SU-DHL-6 (cell line): ENCODE measurements at regions not wholly inside any gene's neighbourhood (a gene's known extent, or its start where the extent isn't known, plus 50 kb on each side); places are given as distances from the start of the nearest gene placed in this dataset.

Source experiments
- H2AFZ ChIP-seq: fragments of 200-600 bp; sonication (generic); 2 replicates; pipeline ENCODE4 v1.6.1; 2014; ENCODE audit warnings: low read depth, mild to moderate bottlenecking, moderate library complexity, mixed read lengths, antibody characterized with exemption, low read length; ENCODE audit not compliant: severe bottlenecking
- H3F3A ChIP-seq: fragments of 200-600 bp; shearing (Covaris generic); 2 replicates; pipeline ENCODE4 v1.6.0; 2016; ENCODE audit warnings: antibody characterized with exemption, mild to moderate bottlenecking; ENCODE audit not compliant: insufficient read depth
- H3K27ac ChIP-seq: fragments of 200-600 bp; sonication (generic); 2 replicates; pipeline ENCODE4 v1.5.1; 2016; ENCODE audit warnings: low read depth, mild to moderate bottlenecking, low read length, moderate library complexity, mixed read lengths
- H3K27me3 ChIP-seq: fragments of 200-600 bp; sonication (generic), shearing (Covaris generic); 2 replicates; pipeline ENCODE4 v1.6.0; 2014; ENCODE audit warnings: mild to moderate bottlenecking, low read length
- H3K36me3 ChIP-seq: fragments of 200-600 bp; sonication (generic); 2 replicates; pipeline ENCODE4 v1.6.1; 2014; ENCODE audit warnings: mild to moderate bottlenecking, low read length, mixed read lengths
- H3K4me2 ChIP-seq: fragments of 300-600, 200-600 bp; shearing (Covaris generic), sonication (generic); 2 replicates; pipeline ENCODE4 v1.6.0; 2014; ENCODE audit warnings: low read length, low read depth, mild to moderate bottlenecking; ENCODE audit not compliant: poor library complexity, severe bottlenecking
- H3K4me3 ChIP-seq: fragments of 200-600 bp; sonication (generic); 2 replicates; pipeline ENCODE4 v1.5.1; 2014; ENCODE audit warnings: antibody characterized with exemption, low read length, mild to moderate bottlenecking, mixed read lengths; ENCODE audit not compliant: insufficient read depth, poor library complexity, severe bottlenecking
- H3K79me2 ChIP-seq: fragments of 200-600 bp; sonication (generic); 2 replicates; pipeline ENCODE4 v1.6.1; 2014; ENCODE audit warnings: mild to moderate bottlenecking, low read length, moderate library complexity; ENCODE audit not compliant: insufficient read depth
- H3K9ac ChIP-seq: fragments of 200-600 bp; sonication (generic); 2 replicates; pipeline ENCODE4 v1.7.0; 2014; ENCODE audit warnings: mild to moderate bottlenecking, low read length
- H3K9me2 ChIP-seq: fragments of 200-600 bp; sonication (generic); replicated peaks from 2 replicates; pipeline ENCODE4 v1.6.1; 2014; ENCODE audit warnings: low read length; ENCODE audit not compliant: insufficient read depth
- H3K9me3 ChIP-seq: fragments of 200-600 bp; sonication (generic); 2 replicates; pipeline ENCODE4 v1.6.1; 2014; ENCODE audit warnings: low read length, mixed read lengths; ENCODE audit not compliant: insufficient read depth
- H4K20me1 ChIP-seq: fragments of 200-600 bp; sonication (generic); 2 replicates; pipeline ENCODE4 v1.6.1; 2014; ENCODE audit warnings: low read depth, mild to moderate bottlenecking, antibody characterized with exemption, low read length, moderate library complexity, mixed read lengths
- EZH2phosphoT487 ChIP-seq: fragments of 200-600 bp; sonication (generic), shearing (Covaris generic); conservative IDR thresholded peaks from 2 replicates; pipeline ENCODE4 v1.6.1; 2018; ENCODE audit warnings: mild to moderate bottlenecking, antibody characterized with exemption, low read length, moderate library complexity, mixed read lengths
- TF ChIP-seq, protein P1 (sequence below): fragments of 200-600 bp; sonication (generic); IDR thresholded peaks from one replicate; pipeline ENCODE4 v1.5.1; 2017; ENCODE audit warnings: antibody characterized with exemption, mild to moderate bottlenecking, low read length, moderate library complexity; ENCODE audit not compliant: insufficient read depth, poor library complexity, severe bottlenecking

- no peak for TF ChIP-seq EZH2phosphoT487
- TF ChIP-seq, protein P1, sequence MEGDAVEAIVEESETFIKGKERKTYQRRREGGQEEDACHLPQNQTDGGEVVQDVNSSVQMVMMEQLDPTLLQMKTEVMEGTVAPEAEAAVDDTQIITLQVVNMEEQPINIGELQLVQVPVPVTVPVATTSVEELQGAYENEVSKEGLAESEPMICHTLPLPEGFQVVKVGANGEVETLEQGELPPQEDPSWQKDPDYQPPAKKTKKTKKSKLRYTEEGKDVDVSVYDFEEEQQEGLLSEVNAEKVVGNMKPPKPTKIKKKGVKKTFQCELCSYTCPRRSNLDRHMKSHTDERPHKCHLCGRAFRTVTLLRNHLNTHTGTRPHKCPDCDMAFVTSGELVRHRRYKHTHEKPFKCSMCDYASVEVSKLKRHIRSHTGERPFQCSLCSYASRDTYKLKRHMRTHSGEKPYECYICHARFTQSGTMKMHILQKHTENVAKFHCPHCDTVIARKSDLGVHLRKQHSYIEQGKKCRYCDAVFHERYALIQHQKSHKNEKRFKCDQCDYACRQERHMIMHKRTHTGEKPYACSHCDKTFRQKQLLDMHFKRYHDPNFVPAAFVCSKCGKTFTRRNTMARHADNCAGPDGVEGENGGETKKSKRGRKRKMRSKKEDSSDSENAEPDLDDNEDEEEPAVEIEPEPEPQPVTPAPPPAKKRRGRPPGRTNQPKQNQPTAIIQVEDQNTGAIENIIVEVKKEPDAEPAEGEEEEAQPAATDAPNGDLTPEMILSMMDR: no peak
- Histone ChIP-seq H3K79me2 (no peaks in the 10 kb centered on the region), H3K9me3 (no peaks in the 10 kb centered on the region), H3K9ac (no peak overlapping the region), H3K4me2 (no peak overlapping the region), H3K36me3 (no peaks in the 10 kb centered on the region), H4K20me1 (no peaks in the 10 kb centered on the region), H3K27ac (no peak overlapping the region), H3K4me3 (no peak overlapping the region), H3K27me3 (no peaks in the 10 kb centered on the region), H3K9me2 (no peaks in the 10 kb centered on the region), H3F3A (no peaks in the 10 kb centered on the region), H2AFZ (no peak overlapping the region)
Measured at GRCh38 chr16:87126403-87127025, 190.7 kb downstream of the C16orf95 start.

- TF ChIP-seq, protein P1: no peak
- TF ChIP-seq EZH2phosphoT487: no peak
- H4K20me1 ChIP-seq: no peaks in the 10 kb centered on the region
- H3K9me3 ChIP-seq: no peaks in the 10 kb centered on the region
- H3K27me3 ChIP-seq: no peaks in the 10 kb centered on the region
- no peaks in the 10 kb centered on the region for H3K9me2 ChIP-seq
- no peaks in the 10 kb centered on the region for H3K36me3 ChIP-seq
- no peaks in the 10 kb centered on the region for H3F3A ChIP-seq
- no peak overlapping the region for H3K9ac ChIP-seq
- no peak overlapping the region for H3K4me3 ChIP-seq
- H2AFZ ChIP-seq: no peak overlapping the region
- no peak overlapping the region for H3K27ac ChIP-seq
- H3K79me2 ChIP-seq: no peaks in the 10 kb centered on the region
- no peak overlapping the region for H3K4me2 ChIP-seq
Measured at GRCh38 chr16:87127061-87127765, 190.0 kb downstream of the C16orf95 start.

GRCh38 chr16:87127766-87128147, 189.4 kb downstream of the C16orf95 start:
- no peaks in the 10 kb centered on the region for H3K36me3 ChIP-seq
- H4K20me1 ChIP-seq: no peaks in the 10 kb centered on the region
- H3K9me2 ChIP-seq: no peaks in the 10 kb centered on the region
- H3K9ac ChIP-seq: no peak overlapping the region
- H3F3A ChIP-seq: no peaks in the 10 kb centered on the region
- no peak overlapping the region for H3K27ac ChIP-seq
- no peaks in the 10 kb centered on the region for H3K79me2 ChIP-seq
- H3K9me3 ChIP-seq: no peaks in the 10 kb centered on the region
- no peak overlapping the region for H2AFZ ChIP-seq
- H3K27me3 ChIP-seq: no peaks in the 10 kb centered on the region
- H3K4me2 ChIP-seq: no peak overlapping the region
- TF ChIP-seq, protein P1: no peak
- no peak for TF ChIP-seq EZH2phosphoT487
- H3K4me3 ChIP-seq: no peak overlapping the region
